ENCODE measurements at regions not wholly inside any gene's neighbourhood (a gene's known extent, or its start where the extent isn't known, plus 50 kb on each side); places are given as distances from the start of the nearest gene placed in this dataset.

GRCh38 chr13:75123428-75123827 lies 358.5 kb downstream of the TBC1D4 start:
- Histone ChIP-seq H3K27me3 (replicated peaks; ENCODE audit: insufficient read depth, low read depth, low read length, poor library complexity) (no peaks in the 10 kb centered on the region), H3K4me3 (ENCODE audit: low read depth, low read length, poor library complexity, severe bottlenecking) (no peak overlapping the region), H3K36me3 (ENCODE audit: insufficient read depth, low read length, poor library complexity, severe bottlenecking) (no peaks in the 10 kb centered on the region), H3K4me1 (ENCODE audit: insufficient read depth, low read length, poor library complexity, severe bottlenecking) (no peaks in the 10 kb centered on the region), H3K27ac (ENCODE audit: low read depth, low read length, poor library complexity, severe bottlenecking) (no peak overlapping the region), H3K9me3 (ENCODE audit: low read depth, low read length, poor library complexity, severe bottlenecking) (no peaks in the 10 kb centered on the region)
- no peak for DNase-seq (ENCODE audit: low spot score)
- no TSS peak for BruUV-seq (replicated peaks)
- TF ChIP-seq EZH2 (IDR thresholded peaks at IDR 0.05; ENCODE audit: borderline replicate concordance, low read depth, low read length, poor library complexity, severe bottlenecking), result no peak
- TF ChIP-seq, protein P1, sequence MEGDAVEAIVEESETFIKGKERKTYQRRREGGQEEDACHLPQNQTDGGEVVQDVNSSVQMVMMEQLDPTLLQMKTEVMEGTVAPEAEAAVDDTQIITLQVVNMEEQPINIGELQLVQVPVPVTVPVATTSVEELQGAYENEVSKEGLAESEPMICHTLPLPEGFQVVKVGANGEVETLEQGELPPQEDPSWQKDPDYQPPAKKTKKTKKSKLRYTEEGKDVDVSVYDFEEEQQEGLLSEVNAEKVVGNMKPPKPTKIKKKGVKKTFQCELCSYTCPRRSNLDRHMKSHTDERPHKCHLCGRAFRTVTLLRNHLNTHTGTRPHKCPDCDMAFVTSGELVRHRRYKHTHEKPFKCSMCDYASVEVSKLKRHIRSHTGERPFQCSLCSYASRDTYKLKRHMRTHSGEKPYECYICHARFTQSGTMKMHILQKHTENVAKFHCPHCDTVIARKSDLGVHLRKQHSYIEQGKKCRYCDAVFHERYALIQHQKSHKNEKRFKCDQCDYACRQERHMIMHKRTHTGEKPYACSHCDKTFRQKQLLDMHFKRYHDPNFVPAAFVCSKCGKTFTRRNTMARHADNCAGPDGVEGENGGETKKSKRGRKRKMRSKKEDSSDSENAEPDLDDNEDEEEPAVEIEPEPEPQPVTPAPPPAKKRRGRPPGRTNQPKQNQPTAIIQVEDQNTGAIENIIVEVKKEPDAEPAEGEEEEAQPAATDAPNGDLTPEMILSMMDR (conservative IDR thresholded peaks at IDR 0.05; ENCODE audit: low read depth, low read length), result no peak
- CTCF ChIA-PET, result no interaction called here
- intact Hi-C loops (cut with micrococcal nuclease; ENCODE audit: unreplicated experiment), result no loop called here
- POLR2A ChIA-PET (ENCODE audit: low non-redundant PET), result no interaction called here

- H3K9me3 ChIP-seq (ENCODE audit: low read depth, low read length, poor library complexity, severe bottlenecking), result no peaks in the 10 kb centered on the region
- ChIA-PET POLR2A (ENCODE audit: low non-redundant PET) (no interaction called here), CTCF (no interaction called here)
- intact Hi-C loops (cut with micrococcal nuclease; ENCODE audit: unreplicated experiment), result no loop called here
- no peak overlapping the region for H3K4me3 ChIP-seq (ENCODE audit: low read depth, low read length, poor library complexity, severe bottlenecking)
- no peak for DNase-seq (ENCODE audit: low spot score)
- no peaks in the 10 kb centered on the region for H3K4me1 ChIP-seq (ENCODE audit: insufficient read depth, low read length, poor library complexity, severe bottlenecking)
- no TSS peak for BruUV-seq (replicated peaks)
- no peak overlapping the region for H3K27ac ChIP-seq (ENCODE audit: low read depth, low read length, poor library complexity, severe bottlenecking)
- no peak for TF ChIP-seq EZH2 (IDR thresholded peaks at IDR 0.05; ENCODE audit: borderline replicate concordance, low read depth, low read length, poor library complexity, severe bottlenecking)
- TF ChIP-seq, protein P1 (conservative IDR thresholded peaks at IDR 0.05; ENCODE audit: low read depth, low read length), result no peak
- H3K27me3 ChIP-seq (replicated peaks; ENCODE audit: insufficient read depth, low read depth, low read length, poor library complexity), result no peaks in the 10 kb centered on the region
- H3K36me3 ChIP-seq (ENCODE audit: insufficient read depth, low read length, poor library complexity, severe bottlenecking), result no peaks in the 10 kb centered on the region
Measured at GRCh38 chr13:75120085-75120484, 361.9 kb downstream of the TBC1D4 start.

DNA sequence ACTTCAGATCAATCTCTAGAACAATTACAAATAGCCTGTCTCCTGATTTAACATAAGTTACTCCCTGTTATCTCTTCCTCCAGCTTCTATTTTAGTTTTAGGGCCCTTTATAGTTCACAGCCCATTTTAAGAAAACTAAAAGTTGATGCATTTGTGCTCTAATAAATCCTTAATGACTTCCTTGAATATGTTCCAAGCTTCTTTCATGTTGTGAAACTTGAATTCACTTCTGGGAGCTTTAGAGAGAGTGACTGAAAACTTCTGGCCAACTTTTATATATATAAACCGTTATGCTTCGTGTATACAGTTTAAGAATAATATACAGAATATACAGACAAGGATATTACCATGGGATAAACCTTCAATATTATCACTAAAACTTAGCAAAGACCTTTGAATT lies 366.8 kb downstream of the TBC1D4 start:
- Histone ChIP-seq H3K9me3 (ENCODE audit: low read depth, low read length, poor library complexity, severe bottlenecking) (no peaks in the 10 kb centered on the region), H3K27ac (ENCODE audit: low read depth, low read length, poor library complexity, severe bottlenecking) (no peak overlapping the region), H3K27me3 (replicated peaks; ENCODE audit: insufficient read depth, low read depth, low read length, poor library complexity) (no peaks in the 10 kb centered on the region), H3K36me3 (ENCODE audit: insufficient read depth, low read length, poor library complexity, severe bottlenecking) (no peaks in the 10 kb centered on the region), H3K4me1 (ENCODE audit: insufficient read depth, low read length, poor library complexity, severe bottlenecking) (no peaks in the 10 kb centered on the region), H3K4me3 (ENCODE audit: low read depth, low read length, poor library complexity, severe bottlenecking) (no peak overlapping the region)
- no peak for DNase-seq (ENCODE audit: low spot score)
- ChIA-PET CTCF (no interaction called here), POLR2A (ENCODE audit: low non-redundant PET) (no interaction called here)
- intact Hi-C loops (cut with micrococcal nuclease; ENCODE audit: unreplicated experiment), result no loop called here
- TF ChIP-seq, protein P1 (conservative IDR thresholded peaks at IDR 0.05; ENCODE audit: low read depth, low read length), result no peak
- TF ChIP-seq EZH2 (IDR thresholded peaks at IDR 0.05; ENCODE audit: borderline replicate concordance, low read depth, low read length, poor library complexity, severe bottlenecking), result no peak
- BruUV-seq (replicated peaks), result no TSS peak
